Keratinocyte (primary cell): ENCODE measurements at regions not wholly inside any gene's neighbourhood (a gene's known extent, or its start where the extent isn't known, plus 50 kb on each side); places are given as distances from the start of the nearest gene placed in this dataset.
A peak's percentile ranks its signal among the peaks of the same experiment; 100 is the strongest.

Experiments
- DNase-seq: peaks from one replicate; pipeline ENCODE4 v3.0.0-alpha.2; 2011; ENCODE audit warnings: low read depth, missing footprints, low spot score
- FAIRE-seq: peaks from 2 replicates; lab custom pipeline; 2011; peaks lifted over from hg19 to GRCh38; lab: Jason Lieb, UNC
- H2AFZ ChIP-seq: 2 replicates; pipeline ENCODE4 v1.6.0; 2012; ENCODE audit warnings: low read length, control low read depth, inconsistent platforms; ENCODE audit not compliant: control insufficient read depth
- H3K27ac ChIP-seq: 2 replicates; pipeline ENCODE4 v1.5.1; 2011; ENCODE audit warnings: low read length; ENCODE audit not compliant: control insufficient read depth, insufficient read depth
- H3K27me3 ChIP-seq: 3 replicates; pipeline ENCODE4 v1.6.0; 2011; ENCODE audit warnings: low read length; ENCODE audit not compliant: control insufficient read depth, insufficient read depth; ENCODE audit errors: extremely low read depth
- H3K36me3 ChIP-seq, 2 experiments: 2 replicates in 1 of 2; 3 replicates in 1 of 2; pipeline ENCODE4 v1.5.1; 2011; ENCODE audit warnings: low read length in 2 of 2, mild to moderate bottlenecking in 1 of 2; ENCODE audit not compliant: control insufficient read depth in 2 of 2, insufficient read depth in 2 of 2; ENCODE audit errors: extremely low read depth in 1 of 2
- H3K4me1 ChIP-seq: 3 replicates; pipeline ENCODE4 v1.5.1; 2011; ENCODE audit warnings: low read length; ENCODE audit not compliant: control insufficient read depth, insufficient read depth; ENCODE audit errors: extremely low read depth
- H3K4me2 ChIP-seq: 3 replicates; pipeline ENCODE4 v1.6.0; 2011; ENCODE audit warnings: low read depth, low read length; ENCODE audit not compliant: control insufficient read depth, insufficient read depth; ENCODE audit errors: extremely low read depth
- H3K4me3 ChIP-seq, 3 experiments: fragments of 200-600 bp in 1 of 3; sonication (generic) in 1 of 3; 2 replicates in 2 of 3; 3 replicates in 1 of 3; pipeline ENCODE4 v1.5.1; 2011 to 2016; ENCODE audit warnings: low read length in 3 of 3, mild to moderate bottlenecking in 3 of 3, control low read depth in 2 of 3, inconsistent platforms in 1 of 3, low read depth in 1 of 3, mixed read lengths in 1 of 3, mixed run types in 1 of 3, moderate library complexity in 1 of 3; ENCODE audit not compliant: control insufficient read depth in 2 of 3, insufficient read depth in 2 of 3; ENCODE audit errors: extremely low read depth in 1 of 3
- H3K79me2 ChIP-seq: 2 replicates; pipeline ENCODE4 v1.6.0; 2012; ENCODE audit warnings: low read length; ENCODE audit not compliant: control insufficient read depth, insufficient read depth
- H3K9ac ChIP-seq: 3 replicates; pipeline ENCODE4 v1.6.0; 2011; ENCODE audit warnings: low read length; ENCODE audit not compliant: control insufficient read depth, insufficient read depth; ENCODE audit errors: extremely low read depth
- H3K9me1 ChIP-seq: 3 replicates; pipeline ENCODE4 v1.6.0; 2011; ENCODE audit warnings: low read length; ENCODE audit not compliant: control insufficient read depth, insufficient read depth; ENCODE audit errors: extremely low read depth
- H3K9me3 ChIP-seq: 2 replicates; pipeline ENCODE4 v1.5.1; 2012; ENCODE audit warnings: low read depth, low read length; ENCODE audit not compliant: control insufficient read depth
- H4K20me1 ChIP-seq: 3 replicates; pipeline ENCODE4 v1.6.0; 2011; ENCODE audit warnings: low read length; ENCODE audit not compliant: control insufficient read depth, insufficient read depth; ENCODE audit errors: extremely low read depth
- CTCF ChIP-seq, 3 experiments: IDR thresholded peaks in 1 of 3; conservative IDR thresholded peaks in 1 of 3; optimal IDR thresholded peaks in 1 of 3; 2 replicates in 2 of 3; 3 replicates in 1 of 3; pipeline versions ENCODE3 to v1.5.1; 2011; ENCODE audit warnings: low read length in 3 of 3, mild to moderate bottlenecking in 3 of 3, moderate library complexity in 2 of 3, control low read depth in 1 of 3, inconsistent platforms in 1 of 3; ENCODE audit not compliant: insufficient read depth in 2 of 3; ENCODE audit errors: extremely low read depth in 1 of 3
- EZH2 ChIP-seq: IDR thresholded peaks from one replicate; pipeline ENCODE4 v1.6.1; 2012; ENCODE audit warnings: inconsistent platforms, mild to moderate bottlenecking, low read length, moderate library complexity
- dilution Hi-C: fragments of 300-500 bp; cut with MboI; formaldehyde crosslinking; loops from one replicate; pipeline ENCODE4 v1.7.0; 2020; ENCODE audit warnings: low sequenced_read_pairs; ENCODE audit not compliant: extremely low pct_ligation_motif_present

GRCh38 chr6:22736740-22737139 is 167.4 kb downstream of the HDGFL1 start:
- DNase-seq, result no peak
- no peaks in the 10 kb centered on the region for H3K36me3 ChIP-seq
- no peaks in the 10 kb centered on the region for H3K79me2 ChIP-seq
- no peaks in the 10 kb centered on the region for H4K20me1 ChIP-seq
- H3K4me2 ChIP-seq, result no peak overlapping the region
- H3K9me3 ChIP-seq, result no peaks in the 10 kb centered on the region
- H2AFZ ChIP-seq, result no peak overlapping the region
- no peaks in the 10 kb centered on the region for H3K9me1 ChIP-seq
- dilution Hi-C loops, result no loop called here
- H3K27ac ChIP-seq, result no peak overlapping the region
- no peaks in the 10 kb centered on the region for H3K27me3 ChIP-seq
- TF ChIP-seq EZH2 (no peak), CTCF (optimal IDR thresholded peaks at IDR 0.05 in 1 of 3, IDR thresholded peaks at IDR 0.05 in 1 of 3, conservative IDR thresholded peaks at IDR 0.05 in 1 of 3; ENCODE audit: extremely low read depth in 1 of 3, insufficient read depth in 2 of 3, low read length in 3 of 3) (no peak)
- H3K9ac ChIP-seq, result no peak overlapping the region
- no peak for FAIRE-seq
- no peak overlapping the region for H3K4me3 ChIP-seq
- no peaks in the 10 kb centered on the region for H3K4me1 ChIP-seq

GRCh38 chr6:22737331-22737730 is 168.0 kb downstream of the HDGFL1 start:
- Histone ChIP-seq H2AFZ (no peak overlapping the region), H3K4me3 (no peak overlapping the region), H3K9me1 (no peaks in the 10 kb centered on the region), H3K79me2 (no peaks in the 10 kb centered on the region), H3K4me1 (no peaks in the 10 kb centered on the region), H3K36me3 (no peaks in the 10 kb centered on the region), H3K9ac (no peak overlapping the region), H4K20me1 (no peaks in the 10 kb centered on the region), H3K9me3 (no peaks in the 10 kb centered on the region), H3K27ac (no peak overlapping the region), H3K4me2 (no peak overlapping the region), H3K27me3 (no peaks in the 10 kb centered on the region)
- FAIRE-seq, result no peak
- dilution Hi-C loops, result no loop called here
- no peak for DNase-seq
- TF ChIP-seq CTCF (optimal IDR thresholded peaks at IDR 0.05 in 1 of 3, IDR thresholded peaks at IDR 0.05 in 1 of 3, conservative IDR thresholded peaks at IDR 0.05 in 1 of 3; ENCODE audit: extremely low read depth in 1 of 3, insufficient read depth in 2 of 3, low read length in 3 of 3) (peak; percentile 21 to 56 (median 54)), EZH2 (no peak)
